GM21529 (cell line): ENCODE measurements at regions not wholly inside any gene's neighbourhood (a gene's known extent, or its start where the extent isn't known, plus 50 kb on each side); places are given as distances from the start of the nearest gene placed in this dataset.
A peak's percentile ranks its signal among the peaks of the same experiment; 100 is the strongest.

Source experiments
- ATAC-seq: cut with Tn5 transposase; IDR thresholded peaks from one replicate; pipeline ENCODE4 v1.9.1; 2021; ENCODE audit not compliant: unreplicated experiment

DNA sequence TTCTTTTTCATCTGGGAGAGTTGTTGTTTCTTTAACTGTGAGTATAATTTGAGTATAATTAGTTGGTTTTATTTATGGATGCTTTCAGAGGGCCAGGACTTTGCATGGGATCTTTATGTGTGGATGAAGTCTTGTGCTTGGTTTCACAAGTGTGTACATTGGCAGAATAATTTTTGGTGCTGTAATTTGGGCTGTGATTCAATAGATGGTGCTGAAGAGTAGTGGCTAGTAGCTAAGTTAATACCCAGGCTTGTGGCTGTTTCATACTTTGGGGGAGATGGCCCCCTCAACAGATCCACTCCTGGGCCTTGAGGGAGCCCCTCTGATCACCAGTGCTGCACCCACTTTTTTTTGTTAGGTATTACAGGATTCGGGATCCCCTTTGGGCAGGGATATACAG lies 1142.4 kb downstream of the SLITRK1 start:
- no peak for ATAC-seq

- no peak for ATAC-seq
Observed at GRCh38 chr13:82729401-82729800, 1152.9 kb downstream of the SLITRK1 start.

GRCh38 chr13:82720986-82721385 lies 1161.3 kb downstream of the SLITRK1 start:
- no peak for ATAC-seq

DNA sequence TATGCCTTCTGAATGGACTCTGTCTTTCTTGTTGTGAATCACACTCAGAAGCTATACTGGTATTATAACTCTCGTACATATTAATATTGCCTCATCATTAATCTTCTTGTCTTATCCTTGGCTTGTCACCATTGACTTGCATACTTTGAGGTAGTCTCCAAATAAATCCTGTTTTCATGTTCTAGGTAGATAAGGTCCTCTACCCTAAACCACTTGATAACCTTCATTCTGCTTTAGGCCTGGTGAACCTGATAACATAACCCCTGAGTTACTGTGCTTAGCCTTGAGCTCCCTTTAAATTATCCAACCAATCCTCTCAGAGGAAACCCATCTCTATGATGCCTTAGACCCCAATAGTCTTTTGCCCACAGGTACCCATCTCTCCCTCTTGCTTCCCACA lies 1162.3 kb downstream of the SLITRK1 start:
- ATAC-seq: no peak

DNA sequence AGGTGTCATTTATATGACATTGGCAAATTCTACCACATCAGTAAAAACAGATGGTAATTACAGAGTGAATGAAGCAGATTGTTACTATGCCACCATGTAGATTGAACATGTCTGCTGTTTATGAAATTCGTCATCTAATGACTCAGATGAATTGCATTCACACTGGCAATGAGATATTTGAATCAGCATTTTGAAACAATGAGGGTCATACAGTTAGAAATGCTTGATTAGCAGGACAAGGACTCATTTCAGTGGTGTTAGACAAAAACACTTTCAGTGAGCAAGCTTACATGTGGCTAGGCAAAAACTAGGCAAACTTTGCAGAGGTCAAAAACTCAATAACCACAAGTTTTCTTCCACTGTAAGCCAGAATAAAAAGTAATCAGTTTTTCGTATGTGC lies 1165.0 kb downstream of the SLITRK1 start:
- no peak for ATAC-seq

- no peak for ATAC-seq
Observed at GRCh38 chr13:82713687-82714405, 1168.4 kb downstream of the SLITRK1 start.

DNA sequence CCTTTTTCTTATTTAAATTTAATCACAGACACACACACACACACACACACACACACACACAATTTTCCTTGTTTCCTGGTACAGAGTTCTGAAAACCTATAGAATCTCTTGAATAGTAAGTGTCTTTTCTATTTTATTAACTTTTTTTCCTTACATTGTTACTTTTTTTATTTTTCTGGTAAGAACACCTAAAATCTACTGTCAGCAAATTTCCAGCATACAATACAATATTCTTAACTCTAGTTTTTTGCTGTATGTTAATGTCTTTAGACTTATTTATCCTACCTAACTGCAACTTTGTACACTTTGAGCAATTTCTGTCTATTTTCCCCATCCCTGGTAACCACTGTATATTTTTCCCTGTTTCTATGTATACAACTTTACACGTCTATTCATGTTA lies 1179.8 kb downstream of the SLITRK1 start:
- no peak for ATAC-seq

GRCh38 chr13:82701020-82701419 lies 1181.3 kb downstream of the SLITRK1 start:
- no peak for ATAC-seq

- ATAC-seq: no peak
Observed at GRCh38 chr13:82698941-82699340, 1183.3 kb downstream of the SLITRK1 start.

GRCh38 chr13:82698383-82698782 lies 1183.9 kb downstream of the SLITRK1 start:
- ATAC-seq: no peak

DNA sequence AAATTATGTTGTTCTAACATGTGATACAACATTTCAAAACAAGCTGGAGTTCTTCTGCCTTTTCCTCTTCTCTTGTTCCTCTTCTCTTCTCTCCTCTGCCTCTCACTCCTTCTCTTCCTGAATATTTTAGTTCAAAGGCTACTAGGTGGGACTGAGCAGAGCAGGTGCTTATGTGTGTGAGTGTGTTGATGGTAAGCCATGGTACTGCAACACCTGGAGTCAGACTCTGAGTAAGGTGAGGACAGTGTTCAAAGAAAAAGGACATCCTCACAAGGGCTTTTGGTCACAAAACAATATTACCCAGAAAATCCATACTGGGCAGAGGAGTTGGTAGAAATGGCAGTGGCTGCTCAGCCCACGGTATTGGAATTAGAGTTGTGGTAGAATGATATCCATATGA lies 1188.7 kb downstream of the SLITRK1 start:
- no peak for ATAC-seq

DNA sequence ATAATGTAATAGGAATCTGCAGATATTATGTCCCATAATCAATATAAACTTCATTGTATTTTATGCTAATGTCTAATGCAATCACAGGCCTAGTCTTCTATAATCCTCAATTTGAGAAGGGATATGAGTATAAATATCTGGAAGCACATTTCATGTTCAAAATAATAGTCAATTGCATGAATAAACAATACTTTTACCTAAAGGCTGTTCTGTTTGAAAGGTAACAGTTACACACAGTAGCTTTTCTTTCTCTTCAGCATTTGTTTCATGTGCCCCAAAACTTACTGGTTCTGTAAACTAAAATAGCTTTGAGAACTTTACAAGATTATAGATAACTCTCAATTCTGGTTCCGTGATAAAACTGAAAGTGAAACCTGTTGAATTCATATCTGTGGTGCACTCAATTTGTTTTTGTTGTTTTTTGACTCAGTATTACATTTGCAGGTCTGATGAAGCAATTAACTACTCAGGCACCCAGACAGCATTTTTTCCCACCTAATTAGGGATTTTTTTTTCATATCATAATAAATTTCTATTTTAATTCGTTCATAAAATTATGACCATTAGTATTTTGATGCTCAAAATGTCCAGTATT lies 1193.8 kb downstream of the SLITRK1 start:
- ATAC-seq: peak; percentile 73

GRCh38 chr13:82687884-82688283 lies 1194.4 kb downstream of the SLITRK1 start:
- ATAC-seq: no peak

GRCh38 chr13:82681535-82681934 lies 1200.7 kb downstream of the SLITRK1 start:
- ATAC-seq: no peak

- ATAC-seq: no peak
Observed at GRCh38 chr13:82678052-82678451, 1204.2 kb downstream of the SLITRK1 start.

DNA sequence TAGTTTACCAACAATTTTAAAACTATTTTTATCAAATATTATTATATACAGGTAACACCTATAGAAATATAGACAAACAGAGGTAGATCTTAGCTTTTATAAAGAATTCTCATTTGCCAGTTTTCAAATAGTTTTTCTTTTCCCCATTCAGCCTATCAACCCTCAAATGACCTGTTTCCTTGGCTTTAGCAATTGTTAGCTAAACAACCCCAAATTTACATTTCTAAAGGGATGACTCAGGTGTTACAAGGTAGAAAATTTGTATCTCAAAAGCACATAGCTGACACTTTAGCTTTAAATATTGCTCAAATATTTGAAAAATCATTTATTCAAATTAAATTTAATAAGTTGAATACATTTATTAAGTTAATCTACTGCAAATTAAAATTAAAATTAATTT lies 1207.2 kb downstream of the SLITRK1 start:
- ATAC-seq: no peak

- no peak for ATAC-seq
Observed at GRCh38 chr13:82674546-82674945, 1207.7 kb downstream of the SLITRK1 start.

- no peak for ATAC-seq
Observed at GRCh38 chr13:82672248-82672647, 1210.0 kb downstream of the SLITRK1 start.

- no peak for ATAC-seq
Observed at GRCh38 chr13:82664183-82664582, 1218.1 kb downstream of the SLITRK1 start.

DNA sequence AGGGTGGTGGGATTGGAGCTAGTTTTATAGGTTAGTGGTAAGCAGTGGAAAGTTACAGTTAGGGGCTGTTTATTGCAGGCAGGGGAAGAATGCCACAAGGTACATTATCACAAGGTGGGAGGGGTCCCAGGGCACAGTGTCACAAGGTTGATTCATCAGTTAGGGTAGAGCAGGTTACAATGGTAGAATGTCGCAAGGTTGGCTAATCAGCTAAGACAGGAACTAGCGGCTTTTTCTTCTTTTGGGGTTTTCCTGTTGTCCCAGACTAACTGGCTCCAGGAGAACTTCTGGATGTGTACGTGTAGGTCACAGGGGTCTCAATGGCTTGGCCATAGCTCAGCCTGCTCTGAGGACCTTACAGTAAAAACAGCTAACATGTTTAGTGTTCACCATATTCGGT lies 1221.1 kb downstream of the SLITRK1 start:
- no peak for ATAC-seq

DNA sequence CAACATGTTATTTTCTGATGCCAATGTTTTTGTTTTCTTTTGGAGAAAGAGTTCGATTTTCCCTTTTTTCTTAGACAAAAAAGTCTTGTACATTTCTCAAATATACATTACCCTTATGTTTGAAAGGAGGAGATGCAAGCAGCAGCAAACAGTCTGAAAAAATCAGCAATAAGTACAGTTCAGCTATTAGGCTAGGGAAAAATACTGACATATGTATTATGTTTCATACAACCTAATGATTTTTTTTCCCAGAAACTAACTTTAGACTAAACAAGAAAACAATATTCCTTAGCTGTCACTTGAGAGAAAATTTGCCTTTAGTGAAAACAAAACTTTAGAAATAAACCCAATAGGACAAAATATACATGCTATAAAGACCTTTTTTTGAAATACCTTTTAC lies 1223.5 kb downstream of the SLITRK1 start:
- no peak for ATAC-seq

- ATAC-seq: no peak
Observed at GRCh38 chr13:82657471-82657870, 1224.8 kb downstream of the SLITRK1 start.
